ENCODE measurements at regions not wholly inside any gene's neighbourhood (a gene's known extent, or its start where the extent isn't known, plus 50 kb on each side); places are given as distances from the start of the nearest gene placed in this dataset.

DNA sequence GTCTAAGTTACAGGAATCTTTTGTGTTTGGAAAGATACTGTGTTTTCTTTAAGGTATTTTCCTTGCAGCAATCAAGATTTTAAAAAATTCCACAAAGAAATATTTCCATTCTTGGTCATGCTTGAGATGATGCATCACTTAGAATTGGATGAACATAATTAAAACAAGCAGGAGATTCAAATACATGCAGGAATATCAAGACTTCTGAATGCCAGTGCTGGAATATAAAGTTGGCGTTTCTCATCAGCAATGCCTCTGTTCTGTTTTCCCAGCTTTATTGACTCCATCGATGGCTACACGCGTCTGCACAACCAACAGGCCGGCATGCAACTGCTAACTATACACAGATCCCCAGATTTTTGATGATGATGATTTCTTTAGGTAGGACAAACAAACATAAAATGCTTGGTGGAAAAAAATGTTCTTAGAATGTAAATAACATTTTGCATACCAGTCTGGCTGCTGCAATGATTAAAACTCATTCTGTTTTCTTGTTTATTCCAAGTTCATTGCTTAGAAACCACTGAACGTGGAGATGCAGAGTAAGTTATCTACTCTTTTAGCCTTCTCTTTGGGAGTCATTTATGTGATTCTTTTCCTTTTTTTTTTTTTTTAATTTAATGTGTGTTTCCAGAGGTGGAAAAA is 91.3 kb upstream of the FAM171A1 start:
- TF ChIP-seq, protein P1, sequence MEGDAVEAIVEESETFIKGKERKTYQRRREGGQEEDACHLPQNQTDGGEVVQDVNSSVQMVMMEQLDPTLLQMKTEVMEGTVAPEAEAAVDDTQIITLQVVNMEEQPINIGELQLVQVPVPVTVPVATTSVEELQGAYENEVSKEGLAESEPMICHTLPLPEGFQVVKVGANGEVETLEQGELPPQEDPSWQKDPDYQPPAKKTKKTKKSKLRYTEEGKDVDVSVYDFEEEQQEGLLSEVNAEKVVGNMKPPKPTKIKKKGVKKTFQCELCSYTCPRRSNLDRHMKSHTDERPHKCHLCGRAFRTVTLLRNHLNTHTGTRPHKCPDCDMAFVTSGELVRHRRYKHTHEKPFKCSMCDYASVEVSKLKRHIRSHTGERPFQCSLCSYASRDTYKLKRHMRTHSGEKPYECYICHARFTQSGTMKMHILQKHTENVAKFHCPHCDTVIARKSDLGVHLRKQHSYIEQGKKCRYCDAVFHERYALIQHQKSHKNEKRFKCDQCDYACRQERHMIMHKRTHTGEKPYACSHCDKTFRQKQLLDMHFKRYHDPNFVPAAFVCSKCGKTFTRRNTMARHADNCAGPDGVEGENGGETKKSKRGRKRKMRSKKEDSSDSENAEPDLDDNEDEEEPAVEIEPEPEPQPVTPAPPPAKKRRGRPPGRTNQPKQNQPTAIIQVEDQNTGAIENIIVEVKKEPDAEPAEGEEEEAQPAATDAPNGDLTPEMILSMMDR (IDR thresholded peaks at IDR 0.05) = no peak
- TF ChIP-seq ESRRA (CRISPR knock-in tag; IDR thresholded peaks at IDR 0.05; ENCODE audit: borderline replicate concordance) (no peak), ATF1 (CRISPR knock-in tag; IDR thresholded peaks at IDR 0.05) (no peak)
- TF ChIP-seq, protein P2, sequence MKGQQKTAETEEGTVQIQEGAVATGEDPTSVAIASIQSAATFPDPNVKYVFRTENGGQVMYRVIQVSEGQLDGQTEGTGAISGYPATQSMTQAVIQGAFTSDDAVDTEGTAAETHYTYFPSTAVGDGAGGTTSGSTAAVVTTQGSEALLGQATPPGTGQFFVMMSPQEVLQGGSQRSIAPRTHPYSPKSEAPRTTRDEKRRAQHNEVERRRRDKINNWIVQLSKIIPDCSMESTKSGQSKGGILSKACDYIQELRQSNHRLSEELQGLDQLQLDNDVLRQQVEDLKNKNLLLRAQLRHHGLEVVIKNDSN (CRISPR knock-in tag; IDR thresholded peaks at IDR 0.05) = no peak
